ENCODE measurements at regions not wholly inside any gene's neighbourhood (a gene's known extent, or its start where the extent isn't known, plus 50 kb on each side); places are given as distances from the start of the nearest gene placed in this dataset.

DNA sequence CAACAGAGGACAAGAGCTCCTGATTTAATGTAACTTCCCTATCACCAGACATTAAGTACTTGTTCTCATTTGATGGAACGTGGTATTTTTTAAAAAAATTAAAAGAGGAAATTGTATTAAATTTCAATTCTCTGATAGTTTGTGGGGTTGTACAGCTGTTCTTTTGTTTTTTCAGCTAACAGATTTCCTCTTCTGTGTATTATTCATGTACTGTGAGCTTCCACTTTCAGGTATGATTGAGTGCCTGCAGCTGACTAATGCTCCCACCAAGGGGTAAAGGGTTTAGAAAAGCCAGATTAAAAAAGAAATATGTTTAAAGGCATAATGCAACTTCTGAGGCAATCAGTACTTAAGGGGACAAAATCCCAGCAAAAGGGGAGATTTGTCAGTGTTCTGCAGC, 117.7 kb upstream of the ACTBL2 start:
- H3K27me3 ChIP-seq: no peaks in the 10 kb centered on the region
- H3K4me3 ChIP-seq (ENCODE audit: low read depth, low read length): no peak overlapping the region
- no peak for TF ChIP-seq CTCF (IDR thresholded peaks at IDR 0.05; ENCODE audit: low read depth, low read length)
- DNase-seq: no peak
- no peaks in the 10 kb centered on the region for H3K36me3 ChIP-seq
- peaks cover 9% of the 10 kb centered on the region for H3K4me1 ChIP-seq
- no peaks in the 10 kb centered on the region; the same call in 1 of the 2 replicates for H3K9me3 ChIP-seq

GRCh38 chr5:57598756-57599155, 116.1 kb upstream of the ACTBL2 start:
- TF ChIP-seq CTCF (IDR thresholded peaks at IDR 0.05; ENCODE audit: low read depth, low read length): no peak
- Histone ChIP-seq H3K9me3 (no peaks in the 10 kb centered on the region; the same call in 1 of the 2 replicates), H3K36me3 (no peaks in the 10 kb centered on the region), H3K4me3 (ENCODE audit: low read depth, low read length) (no peak overlapping the region), H3K4me1 (peaks cover 15% of the 10 kb centered on the region), H3K27me3 (no peaks in the 10 kb centered on the region)
- no peak for DNase-seq

DNA sequence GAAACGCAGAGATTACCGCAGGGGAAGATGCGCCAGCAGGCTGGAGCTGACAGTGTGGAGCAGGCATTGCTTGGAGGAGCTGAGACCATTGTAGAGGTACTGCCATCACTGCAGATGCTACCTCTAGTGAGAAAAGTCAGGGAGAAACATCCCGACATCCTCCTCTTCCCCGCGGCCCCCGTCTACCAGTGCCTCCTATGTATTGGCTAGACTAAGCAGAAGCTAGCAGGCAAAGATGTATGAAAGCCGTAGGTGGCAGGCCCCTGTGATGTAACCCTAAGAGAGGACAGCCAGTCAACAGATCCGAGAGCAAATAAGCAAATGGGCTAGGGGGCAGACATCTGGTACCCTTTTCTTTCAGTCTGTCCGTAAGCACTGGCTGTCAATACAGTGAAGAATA, 115.5 kb upstream of the ACTBL2 start:
- Histone ChIP-seq H3K36me3 (no peaks in the 10 kb centered on the region), H3K27me3 (no peaks in the 10 kb centered on the region), H3K9me3 (no peaks in the 10 kb centered on the region; the same call in 1 of the 2 replicates), H3K4me1 (peaks cover 15% of the 10 kb centered on the region), H3K4me3 (ENCODE audit: low read depth, low read length) (no peak overlapping the region)
- no peak for TF ChIP-seq CTCF (IDR thresholded peaks at IDR 0.05; ENCODE audit: low read depth, low read length)
- no peak for DNase-seq

DNA sequence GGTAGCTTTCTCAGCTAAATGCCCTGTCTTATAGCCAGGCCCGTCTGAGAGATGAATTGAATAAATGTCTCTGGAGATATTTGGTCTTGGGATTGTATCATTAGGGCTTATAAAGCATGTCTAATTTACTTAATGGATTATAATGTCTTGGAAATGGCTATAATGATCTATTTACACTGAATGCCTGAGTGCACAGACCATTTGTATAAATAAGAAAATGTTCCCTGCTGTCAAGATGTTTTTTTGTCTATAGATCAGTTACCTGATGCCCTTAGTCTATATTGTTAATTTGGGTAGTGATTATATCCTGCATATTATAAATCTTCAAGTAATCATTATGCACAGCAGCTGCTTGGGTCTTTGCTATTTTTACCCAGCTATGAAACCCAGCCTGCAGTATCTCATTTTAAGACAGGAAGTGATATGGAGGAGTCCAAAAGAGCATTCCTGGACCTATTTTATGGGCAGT, 112.9 kb upstream of the ACTBL2 start:
- H3K36me3 ChIP-seq: no peaks in the 10 kb centered on the region
- no peak for TF ChIP-seq CTCF (IDR thresholded peaks at IDR 0.05; ENCODE audit: low read depth, low read length)
- no peak for DNase-seq
- no peak overlapping the region for H3K4me3 ChIP-seq (ENCODE audit: low read depth, low read length)
- H3K4me1 ChIP-seq: peaks cover 15% of the 10 kb centered on the region
- H3K9me3 ChIP-seq: no peaks in the 10 kb centered on the region
- H3K27me3 ChIP-seq: no peaks in the 10 kb centered on the region

DNA sequence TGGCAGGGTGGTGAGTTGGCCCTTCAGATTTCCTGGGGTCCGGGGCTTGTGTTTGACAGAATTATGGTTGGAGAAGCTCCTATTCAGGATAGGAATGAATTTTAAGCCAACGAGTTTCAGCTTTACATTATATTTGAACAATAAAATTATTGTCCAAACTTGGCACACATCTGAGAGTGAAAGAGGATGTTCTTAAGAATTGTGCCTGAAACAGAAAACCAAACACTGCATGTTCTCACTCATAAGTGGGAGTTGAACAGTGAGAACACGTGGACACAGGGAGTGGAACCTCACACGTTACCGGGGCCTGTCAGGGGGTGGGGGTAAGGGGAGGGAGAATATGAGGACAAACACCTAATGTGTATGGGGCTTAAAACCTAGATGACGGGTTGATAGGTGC, 111.8 kb upstream of the ACTBL2 start:
- Histone ChIP-seq H3K36me3 (no peaks in the 10 kb centered on the region), H3K4me1 (peaks cover 15% of the 10 kb centered on the region), H3K27me3 (no peaks in the 10 kb centered on the region), H3K9me3 (no peaks in the 10 kb centered on the region), H3K4me3 (ENCODE audit: low read depth, low read length) (no peak overlapping the region)
- no peak for TF ChIP-seq CTCF (IDR thresholded peaks at IDR 0.05; ENCODE audit: low read depth, low read length)
- no peak for DNase-seq

- Histone ChIP-seq H3K4me1 (peaks cover 15% of the 10 kb centered on the region), H3K4me3 (ENCODE audit: low read depth, low read length) (no peak overlapping the region), H3K9me3 (no peaks in the 10 kb centered on the region), H3K27me3 (no peaks in the 10 kb centered on the region), H3K36me3 (no peaks in the 10 kb centered on the region)
- no peak for DNase-seq
- TF ChIP-seq CTCF (IDR thresholded peaks at IDR 0.05; ENCODE audit: low read depth, low read length): no peak
Observed at GRCh38 chr5:57592236-57592635, 109.6 kb upstream of the ACTBL2 start.
